Body of pancreas (tissue), 4 donors: ENCODE measurements at regions not wholly inside any gene's neighbourhood (a gene's known extent, or its start where the extent isn't known, plus 50 kb on each side); places are given as distances from the start of the nearest gene placed in this dataset.

Experiments used
- CTCF ChIP-seq, 7 experiments: fragments of 450-650 bp in 4 of 7; fragments of 200-600 bp in 3 of 7; sonication (generic) in 3 of 7; IDR thresholded peaks; one replicate each; pipeline ENCODE4 v1.5.1; 2016 to 2019; ENCODE audit warnings: antibody characterized with exemption in 7 of 7
- POLR2A ChIP-seq, 3 donors: fragments of 450-650 bp; IDR thresholded peaks; one replicate each; pipeline ENCODE4 v1.6.1; 2016; ENCODE audit warnings: antibody characterized with exemption in 3 of 3, mild to moderate bottlenecking in 2 of 3

- TF ChIP-seq CTCF (IDR thresholded peaks at IDR 0.05) (no peak), POLR2A (IDR thresholded peaks at IDR 0.05) (no peak)
These were observed 126.5 kb downstream of the C12orf75 start for GRCh38 chr12:105457026-105457425.
